GM18505 (cell line): ENCODE measurements at regions not wholly inside any gene's neighbourhood (a gene's known extent, or its start where the extent isn't known, plus 50 kb on each side); places are given as distances from the start of the nearest gene placed in this dataset.

Experiments
- ATAC-seq: cut with Tn5 transposase; IDR thresholded peaks from one replicate; pipeline ENCODE4 v1.9.1; 2021; ENCODE audit not compliant: unreplicated experiment
- POLR2A ChIP-seq: IDR thresholded peaks from 4 replicates; pipeline ENCODE4 v1.6.1; 2011; ENCODE audit warnings: borderline replicate concordance; ENCODE audit not compliant: insufficient read depth, insufficient read length; ENCODE audit errors: extremely low read depth

GRCh38 chr13:40053401-40053800 is 397.9 kb downstream of the COG6 start:
- ATAC-seq, result no peak
- TF ChIP-seq POLR2A, result no peak

- ATAC-seq, result peak; percentile 56
Measured at GRCh38 chr13:40054422-40054821, 399.0 kb downstream of the COG6 start.

- no peak for ATAC-seq
- no peak for TF ChIP-seq POLR2A
Measured at GRCh38 chr13:40056898-40057619, 401.6 kb downstream of the COG6 start.

GRCh38 chr13:40058757-40059236 is 403.3 kb downstream of the COG6 start:
- no peak for TF ChIP-seq POLR2A
- ATAC-seq, result no peak

- no peak for ATAC-seq
- no peak for TF ChIP-seq POLR2A
Measured at GRCh38 chr13:40059540-40060232, 404.2 kb downstream of the COG6 start.

- no peak for TF ChIP-seq POLR2A
- peak; percentile 90 for ATAC-seq
Measured at GRCh38 chr13:40060296-40061007, 405.0 kb downstream of the COG6 start.

- no peak for TF ChIP-seq POLR2A
- no peak for ATAC-seq
Measured at GRCh38 chr13:40061466-40062450, 406.3 kb downstream of the COG6 start.

- no peak for TF ChIP-seq POLR2A
- no peak for ATAC-seq
Measured at GRCh38 chr13:40063278-40063698, 407.8 kb downstream of the COG6 start.

GRCh38 chr13:40063703-40064102 is 408.2 kb downstream of the COG6 start:
- ATAC-seq, result no peak
- TF ChIP-seq POLR2A, result no peak

- no peak for TF ChIP-seq POLR2A
- no peak for ATAC-seq
Measured at GRCh38 chr13:40064154-40065097, 409.0 kb downstream of the COG6 start.

GRCh38 chr13:40069173-40070044 is 413.9 kb downstream of the COG6 start:
- ATAC-seq, result peak; percentile 62
- TF ChIP-seq POLR2A, result no peak
